H1 (cell line): ENCODE measurements at regions not wholly inside any gene's neighbourhood (a gene's known extent, or its start where the extent isn't known, plus 50 kb on each side); places are given as distances from the start of the nearest gene placed in this dataset.

Experiments used
- CTCF ChIA-PET: fragments of 300-600 bp; sonication (Branson Sonifier 250); formaldehyde crosslinking; loops from one replicate; lab custom pipeline; 2021; ENCODE audit not compliant: partially characterized antibody; lab: Charles Lee
- POLR2A ChIA-PET: fragments of 300-600 bp; sonication (Branson Sonifier 250); formaldehyde crosslinking; loops from one replicate; lab custom pipeline; 2021; ENCODE audit warnings: inconsistent platforms; ENCODE audit not compliant: partially characterized antibody; lab: Charles Lee
- DNase-seq, 2 experiments: peaks; one replicate each; pipeline versions ENCODE4 v3.0.0 to v3.0.0-alpha.2; 2010 to 2022; ENCODE audit warnings: low spot score in 2 of 2, low read depth in 1 of 2, mixed read lengths in 1 of 2
- FAIRE-seq: peaks from 2 replicates; lab custom pipeline; 2011; peaks lifted over from hg19 to GRCh38; lab: Jason Lieb, UNC
- H2AFZ ChIP-seq: 2 replicates; pipeline ENCODE4 v1.8.1; 2012; ENCODE audit warnings: low read length, inconsistent platforms
- H2AK5ac ChIP-seq: 2 replicates; pipeline ENCODE4 v1.6.1; 2013; ENCODE audit warnings: low read depth, low read length
- H2BK120ac ChIP-seq: replicated peaks from 2 replicates; pipeline ENCODE3; 2013; ENCODE audit warnings: low read depth, low read length, inconsistent platforms
- H2BK12ac ChIP-seq: 2 replicates; pipeline ENCODE4 v1.6.1; 2013; ENCODE audit warnings: low read depth, low read length
- H2BK15ac ChIP-seq: 2 replicates; pipeline ENCODE4 v1.6.1; 2013; ENCODE audit warnings: low read length
- H2BK20ac ChIP-seq: 2 replicates; pipeline ENCODE4 v1.6.1; 2013; ENCODE audit warnings: low read length
- H2BK5ac ChIP-seq: 2 replicates; pipeline ENCODE4 v1.6.1; 2013; ENCODE audit warnings: low read depth, low read length
- H3K14ac ChIP-seq: 2 replicates; pipeline ENCODE4 v1.6.1; 2013; ENCODE audit warnings: inconsistent platforms; ENCODE audit not compliant: insufficient read length
- H3K18ac ChIP-seq: 2 replicates; pipeline ENCODE4 v1.6.1; 2013; ENCODE audit warnings: low read length; ENCODE audit errors: extremely low read depth
- H3K23ac ChIP-seq: 2 replicates; pipeline ENCODE4 v1.6.1; 2013; ENCODE audit warnings: inconsistent platforms; ENCODE audit not compliant: insufficient read length
- H3K23me2 ChIP-seq: 2 replicates; pipeline ENCODE4 v1.6.1; 2013; ENCODE audit warnings: low read depth, low read length
- H3K27ac ChIP-seq: 2 replicates; pipeline ENCODE4 v1.6.1; 2011; ENCODE audit warnings: low read depth, low read length, inconsistent platforms
- H3K27me3 ChIP-seq, 4 experiments: replicated peaks in 1 of 4; 1 replicate in 1 of 4; 2 replicates in 3 of 4; pipeline versions ENCODE4 v1.6.1 to v1.8.1; 2011 to 2013; ENCODE audit warnings: low read length in 3 of 4, mild to moderate bottlenecking in 3 of 4, inconsistent platforms in 2 of 4, mixed read lengths in 2 of 4, moderate library complexity in 1 of 4; ENCODE audit not compliant: control insufficient read depth in 3 of 4, insufficient read depth in 3 of 4; ENCODE audit errors: extremely low read depth in 1 of 4
- H3K36me3 ChIP-seq, 4 experiments: 2 replicates each; pipeline versions ENCODE4 v1.6.1 to v1.8.1; 2011 to 2013; ENCODE audit warnings: mild to moderate bottlenecking in 4 of 4, low read length in 3 of 4, moderate library complexity in 2 of 4, control low read depth in 1 of 4, inconsistent platforms in 1 of 4; ENCODE audit not compliant: insufficient read depth in 4 of 4, control insufficient read depth in 2 of 4
- H3K4ac ChIP-seq: replicated peaks from 2 replicates; pipeline ENCODE3; 2013; ENCODE audit warnings: low read length, low read depth, mixed read lengths, inconsistent platforms; ENCODE audit not compliant: insufficient read length
- H3K4me1 ChIP-seq, 4 experiments: replicated peaks in 1 of 4; 1 replicate in 1 of 4; 2 replicates in 3 of 4; pipeline versions ENCODE4 v1.6.1 to v1.8.1; 2011 to 2013; ENCODE audit warnings: low read length in 3 of 4, inconsistent platforms in 2 of 4, mixed read lengths in 1 of 4; ENCODE audit not compliant: insufficient read depth in 4 of 4, control insufficient read depth in 3 of 4
- H3K4me2 ChIP-seq, 2 experiments: 2 replicates each; pipeline versions ENCODE4 v1.6.1 to v1.8.1; 2011 to 2013; ENCODE audit warnings: low read depth in 2 of 2, low read length in 2 of 2, control low read depth in 1 of 2, inconsistent platforms in 1 of 2, mild to moderate bottlenecking in 1 of 2; ENCODE audit not compliant: insufficient read depth in 1 of 2
- H3K4me3 ChIP-seq, 4 experiments: fragments of 200-600, 300-600 bp in 1 of 4; sonication (generic), shearing (Covaris generic), sonication (Bioruptor Twin) in 1 of 4; 2 replicates each; pipeline versions ENCODE4 v1.5.1 to v1.8.1; 2011 to 2016; ENCODE audit warnings: low read length in 4 of 4, low read depth in 3 of 4, control low read depth in 2 of 4, inconsistent platforms in 2 of 4, mild to moderate bottlenecking in 2 of 4, mixed read lengths in 1 of 4, moderate library complexity in 1 of 4; ENCODE audit not compliant: insufficient read depth in 2 of 4; ENCODE audit errors: extremely low read depth in 1 of 4
- H3K56ac ChIP-seq: replicated peaks from 2 replicates; pipeline ENCODE3; 2013; ENCODE audit warnings: low read depth, mild to moderate bottlenecking, mixed read lengths, low read length, inconsistent platforms; ENCODE audit not compliant: insufficient read length
- H3K79me1 ChIP-seq: 2 replicates; pipeline ENCODE4 v1.6.1; 2013; ENCODE audit warnings: low read depth, low read length, control low read depth
- H3K79me2 ChIP-seq, 2 experiments: 2 replicates each; pipeline versions ENCODE4 v1.6.1 to v1.8.1; 2012 to 2013; ENCODE audit warnings: low read length in 2 of 2, mild to moderate bottlenecking in 2 of 2, inconsistent platforms in 1 of 2; ENCODE audit not compliant: insufficient read depth in 2 of 2, control insufficient read depth in 1 of 2
- H3K9ac ChIP-seq, 4 experiments: replicated peaks in 1 of 4; 1 replicate in 1 of 4; 2 replicates in 3 of 4; pipeline versions ENCODE4 v1.6.1 to v1.8.1; 2011 to 2013; ENCODE audit warnings: low read depth in 3 of 4, low read length in 3 of 4, control low read depth in 2 of 4, mild to moderate bottlenecking in 2 of 4, moderate library complexity in 2 of 4, inconsistent platforms in 1 of 4; ENCODE audit errors: extremely low read depth in 1 of 4
- H3K9me3 ChIP-seq, 2 experiments: 2 replicates each; pipeline versions ENCODE4 v1.6.1 to v1.8.1; 2012 to 2013; ENCODE audit warnings: mild to moderate bottlenecking in 2 of 2, moderate library complexity in 2 of 2, control low read depth in 1 of 2, inconsistent platforms in 1 of 2, low read depth in 1 of 2, low read length in 1 of 2, mixed read lengths in 1 of 2; ENCODE audit not compliant: insufficient read depth in 2 of 2
- H4K20me1 ChIP-seq, 2 experiments: replicated peaks in 1 of 2; 2 replicates each; pipeline versions ENCODE3 to v1.8.1; 2011 to 2013; ENCODE audit warnings: inconsistent platforms in 2 of 2, low read length in 2 of 2, mild to moderate bottlenecking in 1 of 2; ENCODE audit not compliant: insufficient read depth in 2 of 2, control insufficient read depth in 1 of 2
- H4K5ac ChIP-seq: 2 replicates; pipeline ENCODE4 v1.6.1; 2013; ENCODE audit warnings: low read length, low read depth, mixed read lengths, inconsistent platforms; ENCODE audit not compliant: insufficient read length
- H4K8ac ChIP-seq: 2 replicates; pipeline ENCODE4 v1.8.0; 2013; ENCODE audit warnings: mild to moderate bottlenecking, moderate library complexity, low read length, inconsistent platforms; ENCODE audit not compliant: insufficient read depth; ENCODE audit errors: extremely low read depth
- H4K91ac ChIP-seq: replicated peaks from 2 replicates; pipeline ENCODE3; 2013; ENCODE audit warnings: low read length, mixed read lengths, inconsistent platforms; ENCODE audit not compliant: insufficient read length
- CBX5 ChIP-seq: fragments of 300-800, 300-1000 bp; sonication (generic); IDR thresholded peaks from 2 replicates; pipeline ENCODE4 v1.7.1; 2016; ENCODE audit warnings: antibody characterized with exemption, low read length, low read depth
- CBX8 ChIP-seq: fragments of 300-800, 300-1000 bp; sonication (generic); IDR thresholded peaks from 2 replicates; pipeline ENCODE4 v1.7.1; 2016; ENCODE audit warnings: low read depth, low read length, borderline replicate concordance
- CHD1 ChIP-seq: IDR thresholded peaks from 2 replicates; pipeline ENCODE4 v1.6.1; 2012; ENCODE audit warnings: low read depth, low read length, improper control_type of control experiment
- GABPA ChIP-seq: IDR thresholded peaks from 2 replicates; pipeline ENCODE4 v1.6.1; 2011; ENCODE audit warnings: mild to moderate bottlenecking, low read length, moderate library complexity, borderline replicate concordance; ENCODE audit not compliant: insufficient read depth
- GTF2F1 ChIP-seq: IDR thresholded peaks from 2 replicates; pipeline ENCODE4 v1.6.1; 2012; ENCODE audit warnings: low read depth, low read length, improper control_type of control experiment, borderline replicate concordance
- HDAC2 ChIP-seq, 2 experiments: fragments of 300-600 bp in 1 of 2; sonication (generic) in 1 of 2; IDR thresholded peaks; 2 replicates each; pipeline ENCODE4 v1.6.1; 2011 to 2012; ENCODE audit warnings: low read depth in 2 of 2, low read length in 2 of 2, mild to moderate bottlenecking in 2 of 2, moderate library complexity in 2 of 2, borderline replicate concordance in 1 of 2, inconsistent platforms in 1 of 2
- KDM1A ChIP-seq: fragments of 200-600, 300-600 bp; sonication (generic); IDR thresholded peaks from 2 replicates; pipeline ENCODE4 v1.7.1; 2016; ENCODE audit warnings: mild to moderate bottlenecking, low read length, borderline replicate concordance
- KDM4A ChIP-seq: IDR thresholded peaks from one replicate; pipeline ENCODE4 v1.7.1; 2012; ENCODE audit warnings: low read depth, mild to moderate bottlenecking, moderate library complexity, low read length, inconsistent platforms; ENCODE audit not compliant: severe bottlenecking
- KDM5A ChIP-seq: fragments of 200-600 bp; IDR thresholded peaks from 2 replicates; pipeline ENCODE4 v1.7.1; 2012; ENCODE audit warnings: mild to moderate bottlenecking, low read length, inconsistent platforms, mixed read lengths
- MAX ChIP-seq: IDR thresholded peaks from 2 replicates; pipeline ENCODE4 v1.6.1; 2012; ENCODE audit warnings: inconsistent platforms
- PHF8 ChIP-seq: fragments of 200-600 bp; sonication (generic); conservative IDR thresholded peaks from 2 replicates; pipeline ENCODE4 v1.7.1; 2012; ENCODE audit warnings: low read depth, mild to moderate bottlenecking, inconsistent platforms, low read length, moderate library complexity
- SUZ12 ChIP-seq: fragments of 200-600 bp; sonication (generic); IDR thresholded peaks from 2 replicates; pipeline ENCODE4 v1.6.1; 2012; ENCODE audit warnings: mild to moderate bottlenecking, inconsistent platforms, low read length, moderate library complexity, mixed read lengths
- WGBS, 2 experiments: shearing (Covaris generic) in 1 of 2; methylation state at CpG; one replicate each; pipeline versions ENCODE4 v1.1.6 to v1.1.7; 2013 to 2015; ENCODE audit warnings: low lambda C conversion rate in 2 of 2, mixed read lengths in 2 of 2, inconsistent platforms in 1 of 2, low coverage in 1 of 2, missing lambda C conversion rate in 1 of 2; ENCODE audit not compliant: insufficient replicate concordance in 2 of 2, insufficient coverage in 1 of 2, insufficient read length in 1 of 2; ENCODE audit errors: extremely low coverage in 1 of 2, missing lambda C conversion rate in 1 of 2; 5-methylcytosine and 5-hydroxymethylcytosine counted together
- TF ChIP-seq, protein P1 (sequence below): IDR thresholded peaks from 2 replicates; pipeline ENCODE4 v1.6.1; 2011; ENCODE audit warnings: low read depth, mild to moderate bottlenecking, low read length; ENCODE audit not compliant: insufficient read depth

- H3K27me3 ChIP-seq = no peaks in the 10 kb centered on the region
- H2BK12ac ChIP-seq = no peak overlapping the region
- no peaks in the 10 kb centered on the region for H4K20me1 ChIP-seq
- POLR2A ChIA-PET = no interaction called here
- no peak overlapping the region for H2BK5ac ChIP-seq
- no peak overlapping the region for H3K56ac ChIP-seq
- H3K14ac ChIP-seq = no peak overlapping the region
- H3K4me3 ChIP-seq = no peak overlapping the region
- H3K18ac ChIP-seq = no peak overlapping the region
- no peak for FAIRE-seq
- no peak overlapping the region for H4K5ac ChIP-seq
- no peak overlapping the region for H3K4me2 ChIP-seq
- H3K79me2 ChIP-seq = no peaks in the 10 kb centered on the region
- no peak overlapping the region for H2AK5ac ChIP-seq
- H3K79me1 ChIP-seq = no peaks in the 10 kb centered on the region
- no peaks in the 10 kb centered on the region for H3K36me3 ChIP-seq
- no peak overlapping the region for H2AFZ ChIP-seq
- H3K9me3 ChIP-seq = no peaks in the 10 kb centered on the region
- H3K23me2 ChIP-seq = no peaks in the 10 kb centered on the region
- no peak overlapping the region; the same call in 1 of the 2 replicates for H4K8ac ChIP-seq
- H3K4me1 ChIP-seq = no peaks in the 10 kb centered on the region
- no peak overlapping the region for H4K91ac ChIP-seq
- H2BK15ac ChIP-seq = no peak overlapping the region
- H2BK120ac ChIP-seq = no peak overlapping the region
- no peak overlapping the region for H3K4ac ChIP-seq
- no peak overlapping the region for H3K23ac ChIP-seq
- no peak overlapping the region for H3K9ac ChIP-seq
- H3K27ac ChIP-seq = no peak overlapping the region
- no peak for DNase-seq
- TF ChIP-seq SUZ12 (no peak), KDM4A (no peak), CBX5 (no peak), GABPA (no peak), HDAC2 (IDR thresholded peaks at IDR 0.05; ENCODE audit: borderline replicate concordance in 1 of 2, low read depth in 2 of 2, low read length in 2 of 2) (no peak), KDM5A (no peak), KDM1A (no peak), MAX (no peak), PHF8 (no peak), CHD1 (no peak), CBX8 (no peak), GTF2F1 (no peak)
- TF ChIP-seq, protein P1, sequence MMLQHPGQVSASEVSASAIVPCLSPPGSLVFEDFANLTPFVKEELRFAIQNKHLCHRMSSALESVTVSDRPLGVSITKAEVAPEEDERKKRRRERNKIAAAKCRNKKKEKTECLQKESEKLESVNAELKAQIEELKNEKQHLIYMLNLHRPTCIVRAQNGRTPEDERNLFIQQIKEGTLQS = no peak
- CTCF ChIA-PET = interaction anchor here (0.6 kb wide), 1 partner anchor 43 kb away, joined by 3 read pairs; no protein-coding TSS in a partner anchor
- H2BK20ac ChIP-seq = no peak overlapping the region
- WGBS, 2 experiments = 95% methylated on average over 2 of the region's 2 CpGs; no CpG with 5 or more reads in 1 of the 2 experiments
Measured at GRCh38 chr1:199728345-199728744, 299.2 kb upstream of the NR5A2 start.
